Right renal pelvis (tissue), 4 donors: ENCODE measurements at regions not wholly inside any gene's neighbourhood (a gene's known extent, or its start where the extent isn't known, plus 50 kb on each side); places are given as distances from the start of the nearest gene placed in this dataset.

ENCODE experiments used
- DNase-seq, 4 donors: peaks; one replicate each; pipeline ENCODE4 v3.0.0-alpha.2; 2013; ENCODE audit warnings: low read depth in 4 of 4, low spot score in 3 of 4, missing footprints in 1 of 4

DNA sequence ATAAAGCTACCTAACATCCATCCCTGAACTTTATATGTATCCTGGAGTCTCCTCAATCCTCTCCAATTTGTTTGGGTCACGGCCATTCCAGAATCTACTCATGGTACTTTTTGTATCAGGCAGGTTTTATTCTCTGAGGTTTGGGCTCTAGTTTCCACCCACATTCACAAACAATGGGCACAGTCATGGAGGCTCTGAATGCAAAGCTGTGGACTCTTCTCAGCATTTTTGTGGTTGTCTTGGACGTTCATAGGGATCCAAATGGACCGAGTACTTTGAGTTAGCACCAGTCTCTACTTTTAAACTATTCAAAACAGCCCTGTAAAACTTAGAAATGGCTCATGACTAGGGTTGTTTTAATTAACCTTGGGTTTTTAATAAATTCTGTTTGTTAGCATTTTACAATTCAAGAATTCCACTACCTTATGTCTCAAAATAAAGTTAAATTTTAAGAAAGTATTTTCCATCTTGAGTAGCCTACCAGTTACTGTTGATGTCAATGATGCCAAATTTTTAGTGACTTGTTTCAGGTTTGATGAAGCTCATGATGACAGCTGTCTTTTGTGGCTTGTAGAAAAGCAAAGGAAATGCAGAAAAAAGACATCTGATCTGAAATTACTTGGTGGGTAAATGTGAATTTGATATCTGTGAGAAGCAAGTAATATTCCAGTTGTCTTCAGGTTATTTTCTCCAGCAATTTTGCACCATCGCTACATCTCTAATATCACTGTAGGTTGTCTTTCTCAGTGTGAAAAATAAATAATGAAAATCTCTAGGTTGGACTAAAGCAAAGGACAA lies 275.7 kb upstream of the THBS1 start:
- DNase-seq, result no peak

DNA sequence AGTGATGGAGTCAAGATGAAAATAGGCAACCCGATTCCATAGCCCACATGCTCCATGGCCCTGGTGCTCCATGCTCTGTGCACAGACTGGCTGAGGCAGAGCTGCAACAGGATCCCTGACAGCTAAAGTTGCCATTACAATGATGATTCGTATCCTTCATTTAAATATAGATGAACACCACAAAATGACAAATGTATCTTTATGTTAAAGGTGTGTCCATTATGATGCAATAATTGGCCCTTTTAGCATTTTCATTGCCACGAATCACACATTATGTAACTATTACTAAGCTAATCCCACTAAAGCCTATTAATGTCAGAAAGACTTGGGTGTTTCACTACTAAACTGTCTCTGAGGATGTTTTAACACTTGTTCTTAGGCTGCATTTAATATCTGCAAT lies 270.2 kb upstream of the THBS1 start:
- no peak for DNase-seq

- no peak for DNase-seq
Observed at GRCh38 chr15:39312984-39313383, 267.9 kb upstream of the THBS1 start.

GRCh38 chr15:39313467-39313866 lies 267.4 kb upstream of the THBS1 start:
- DNase-seq, result no peak

- no peak for DNase-seq
Observed at GRCh38 chr15:39313881-39314280, 267.0 kb upstream of the THBS1 start.

GRCh38 chr15:39315206-39315850 lies 265.6 kb upstream of the THBS1 start:
- DNase-seq, result no peak

DNA sequence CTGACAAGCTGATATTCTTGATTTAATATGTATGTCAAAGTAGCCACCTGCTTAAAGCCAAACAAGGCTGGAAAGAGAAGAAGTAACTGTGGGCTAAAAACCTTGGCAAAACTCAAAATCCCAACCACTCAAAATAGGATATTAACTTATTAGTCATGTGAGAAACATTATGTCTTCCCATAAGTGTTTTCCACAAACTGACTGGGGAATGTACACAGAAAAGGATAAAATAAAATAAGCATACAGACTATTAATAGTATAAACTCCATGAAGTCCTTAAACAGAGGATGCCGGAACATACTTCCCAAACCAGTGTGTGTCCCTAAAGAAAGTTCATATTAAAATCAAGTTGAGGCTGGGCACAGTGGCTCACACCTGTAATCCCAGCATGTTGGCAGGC lies 263.7 kb upstream of the THBS1 start:
- no peak for DNase-seq

DNA sequence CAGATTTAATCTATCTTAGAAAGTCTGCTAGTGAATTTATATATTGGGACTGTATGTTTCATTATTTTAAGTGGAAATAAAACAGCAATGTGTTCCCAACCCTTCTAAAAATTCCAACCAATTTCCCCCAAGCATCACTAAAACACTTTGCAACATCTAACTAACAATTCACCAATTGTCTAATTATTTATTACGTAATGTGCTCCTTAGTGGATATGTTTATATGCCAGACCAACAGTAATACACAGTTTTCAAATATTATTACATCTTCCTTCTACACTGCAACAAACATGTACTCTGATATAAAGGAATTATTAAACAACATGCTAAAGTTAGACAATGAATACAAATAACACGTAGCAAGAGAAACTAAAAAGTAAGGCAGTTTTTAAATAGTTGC lies 262.6 kb upstream of the THBS1 start:
- DNase-seq, result no peak

DNA sequence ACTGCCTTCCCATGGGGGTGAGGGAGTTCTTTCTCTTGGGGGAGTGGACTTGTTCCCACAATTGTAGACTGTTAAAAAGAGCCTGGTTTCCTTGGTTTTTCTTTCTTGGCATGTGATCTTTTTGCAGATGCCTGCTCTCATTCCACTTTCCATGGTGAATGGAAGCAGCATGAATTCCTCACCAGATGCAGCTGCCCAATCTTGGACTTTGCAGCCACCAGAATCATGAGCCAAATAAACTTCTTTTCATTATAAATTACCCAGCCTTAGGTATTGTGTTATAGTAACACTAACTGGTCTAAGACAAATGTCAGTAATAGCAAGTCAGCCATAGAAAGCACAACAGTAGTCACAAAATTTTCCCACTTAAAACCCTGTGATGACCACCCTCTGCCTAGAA lies 260.5 kb upstream of the THBS1 start:
- no peak for DNase-seq

GRCh38 chr15:39320886-39321285 lies 260.0 kb upstream of the THBS1 start:
- DNase-seq, result no peak

DNA sequence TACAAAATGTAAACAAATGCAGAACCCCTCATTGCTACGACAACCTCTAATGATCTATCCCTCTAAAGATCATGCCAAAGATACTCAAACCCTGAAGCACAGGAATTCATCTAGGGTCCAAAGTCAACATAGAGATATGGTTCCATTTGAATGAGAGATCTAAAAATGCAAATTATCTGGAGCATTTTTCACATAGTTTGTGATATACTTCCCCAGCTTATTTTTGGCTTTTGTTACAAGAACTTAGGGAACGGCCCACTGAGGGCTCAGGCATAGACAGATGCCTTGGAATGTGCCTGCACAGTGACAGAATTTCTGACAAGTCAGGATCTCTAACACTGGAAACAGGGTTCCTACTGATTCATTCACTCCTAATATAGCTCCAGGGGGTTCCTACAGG lies 258.9 kb upstream of the THBS1 start:
- DNase-seq, result no peak

DNA sequence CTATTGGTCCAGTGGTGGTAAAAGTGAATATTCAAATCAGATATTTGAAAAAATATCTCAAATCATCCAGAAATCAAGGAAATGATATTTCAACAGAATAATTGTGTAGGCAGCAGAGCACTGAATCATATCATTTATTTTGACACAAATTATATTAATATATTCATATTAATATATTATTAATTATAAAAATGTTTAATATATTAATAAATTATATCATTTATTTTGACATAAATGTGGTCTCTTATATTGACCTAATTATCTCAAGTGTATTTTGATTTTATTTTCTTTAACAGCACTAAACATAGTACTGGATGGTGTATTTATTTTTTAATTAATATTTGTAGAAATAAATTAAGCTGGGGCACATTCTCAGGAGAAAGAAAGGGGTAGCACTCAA lies 257.7 kb upstream of the THBS1 start:
- no peak for DNase-seq

DNA sequence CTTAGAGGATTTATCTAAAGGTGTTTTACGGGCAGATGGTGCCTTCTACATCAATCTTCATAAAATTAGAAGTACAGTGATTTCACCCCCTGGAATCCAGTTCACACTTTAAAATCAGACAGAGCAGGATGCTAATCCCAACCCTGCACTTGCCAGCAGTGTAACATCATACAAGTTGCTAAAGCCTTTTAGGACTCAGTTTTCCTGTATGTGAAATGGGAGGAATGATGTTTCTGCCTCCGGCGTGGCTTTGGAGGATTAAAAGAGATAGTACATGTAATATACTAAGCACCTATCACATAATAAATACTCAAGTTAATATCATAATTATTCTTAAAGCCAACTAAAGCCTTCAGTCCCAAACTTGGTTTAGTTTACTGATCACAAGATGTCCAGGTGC lies 257.2 kb upstream of the THBS1 start:
- no peak for DNase-seq

DNA sequence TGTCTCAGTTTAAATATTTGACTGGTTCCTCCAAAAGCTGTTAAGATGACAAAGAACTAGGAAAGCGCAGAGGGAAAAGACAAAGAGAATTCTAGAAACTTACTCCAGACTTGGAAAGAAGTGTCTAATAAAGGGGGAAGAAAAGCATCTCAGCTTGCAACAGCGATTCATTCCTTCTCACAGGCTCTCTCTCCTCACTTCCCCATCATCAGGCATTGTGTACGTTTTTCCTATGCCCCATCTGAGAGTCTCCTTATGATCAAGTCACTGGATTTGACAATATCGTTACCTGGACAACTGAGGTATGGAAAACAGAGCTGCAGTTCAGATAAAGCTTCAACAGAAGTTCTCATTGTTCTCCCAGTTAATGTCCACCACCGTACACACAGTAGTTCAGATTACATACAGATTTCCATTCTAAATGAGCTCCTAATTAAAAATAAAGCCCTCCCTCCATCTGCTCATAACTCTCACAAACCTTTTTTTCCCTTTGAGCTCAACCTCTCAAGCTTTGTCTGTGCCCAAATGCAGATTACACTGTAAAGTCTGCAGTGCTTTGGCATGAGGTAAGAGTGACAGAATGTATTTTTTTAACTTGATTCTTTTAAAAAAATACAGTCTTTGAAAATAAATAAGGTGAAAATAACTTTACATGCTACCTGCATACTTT lies 254.4 kb upstream of the THBS1 start:
- no peak for DNase-seq

DNA sequence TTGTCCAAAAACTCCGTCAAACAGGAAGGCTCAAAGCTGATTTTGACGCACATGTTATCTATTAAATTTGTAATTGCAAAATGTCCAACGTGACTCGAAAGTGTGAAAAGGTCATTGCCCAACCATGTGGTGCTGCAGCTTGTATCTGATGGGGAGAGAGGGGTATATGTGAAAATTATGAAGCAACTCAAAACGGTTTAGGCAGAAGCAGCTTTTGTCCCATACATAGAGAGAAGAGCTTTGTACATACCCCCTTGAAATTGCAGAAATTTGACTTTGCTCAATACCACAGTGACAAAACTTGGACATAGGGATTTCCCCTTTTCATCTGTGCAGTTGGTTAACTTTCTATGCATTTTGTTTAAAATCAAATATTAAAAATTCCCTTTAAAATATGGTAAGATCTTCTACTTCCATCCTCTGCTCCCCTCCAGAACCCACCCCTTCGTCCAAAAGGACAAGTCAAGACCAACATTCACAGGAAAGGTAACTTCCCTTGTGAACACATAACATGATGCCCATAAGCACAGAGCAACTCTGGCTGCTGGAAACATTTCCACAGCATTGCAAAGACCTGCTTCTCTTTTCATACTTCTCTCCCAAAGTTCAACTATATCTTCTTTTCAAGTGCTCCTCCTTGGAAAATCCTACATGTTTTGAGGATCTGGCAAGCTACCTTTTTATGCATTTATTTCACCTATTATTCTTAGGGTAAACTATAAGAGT lies 253.7 kb upstream of the THBS1 start:
- DNase-seq, result no peak

- no peak for DNase-seq
Observed at GRCh38 chr15:39330061-39330460, 250.8 kb upstream of the THBS1 start.

DNA sequence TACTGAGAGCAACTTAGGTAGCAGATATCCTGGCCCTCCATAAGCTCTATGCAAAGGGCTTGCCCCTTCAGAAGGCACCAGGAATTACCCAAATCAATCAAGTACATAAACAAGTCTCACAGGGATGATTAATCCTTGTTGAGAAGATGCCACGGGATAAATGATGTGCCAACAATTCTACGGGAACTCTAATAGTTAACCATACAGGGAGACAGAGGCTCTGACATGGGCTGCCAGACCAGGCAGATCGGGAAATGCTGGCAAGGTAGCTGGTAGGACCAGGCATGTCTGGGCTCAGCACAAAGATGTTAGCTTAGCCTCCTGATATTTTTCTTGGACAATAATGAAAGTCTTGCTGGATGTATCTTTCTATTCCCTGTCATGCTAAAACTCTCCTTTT lies 249.3 kb upstream of the THBS1 start:
- DNase-seq, result no peak

- no peak for DNase-seq
Observed at GRCh38 chr15:39332846-39333245, 248.0 kb upstream of the THBS1 start.

- DNase-seq, result no peak
Observed at GRCh38 chr15:39333393-39333792, 247.5 kb upstream of the THBS1 start.

DNA sequence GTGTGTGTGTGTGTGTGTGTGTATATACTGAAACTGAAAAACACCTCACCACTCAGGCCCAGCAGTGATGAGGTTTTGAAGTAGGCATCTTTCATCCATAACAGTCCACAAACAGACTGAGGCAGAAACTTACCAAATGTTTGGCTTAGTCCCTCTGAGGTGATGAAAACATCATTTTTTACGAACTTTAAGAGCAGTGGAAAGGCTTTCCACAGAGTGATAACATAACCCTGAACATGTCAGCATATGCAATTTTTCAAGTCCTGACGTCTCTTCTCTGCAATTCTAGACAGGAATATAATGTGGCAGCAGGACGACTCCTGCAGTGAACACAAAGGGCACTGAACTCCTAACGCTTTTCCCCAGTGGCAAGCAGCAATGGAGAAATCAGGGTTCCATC lies 247.0 kb upstream of the THBS1 start:
- no peak for DNase-seq

DNA sequence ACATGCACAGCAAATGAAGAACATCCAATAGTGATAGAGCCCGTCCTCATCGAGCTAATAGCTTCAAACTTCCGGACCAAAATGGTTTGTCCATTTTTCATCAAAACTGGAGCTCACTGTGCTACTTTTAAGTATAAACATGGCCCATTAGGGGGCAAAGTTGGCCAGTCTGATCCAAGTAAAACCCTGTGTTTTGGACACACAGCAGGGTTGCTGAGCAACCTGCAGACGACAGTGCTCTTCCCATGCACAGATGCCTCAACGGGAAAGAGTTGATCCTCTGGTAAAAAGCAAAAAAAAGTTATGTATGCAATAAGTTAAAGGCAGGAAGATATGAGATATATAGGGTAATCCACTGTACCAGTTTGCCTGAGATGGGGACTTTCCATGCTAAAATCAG lies 244.0 kb upstream of the THBS1 start:
- no peak for DNase-seq
